ENCODE measurements at regions not wholly inside any gene's neighbourhood (a gene's known extent, or its start where the extent isn't known, plus 50 kb on each side); places are given as distances from the start of the nearest gene placed in this dataset.

GRCh38 chr14:84546236-84546635 is 983.7 kb upstream of the FLRT2 start:
- Histone ChIP-seq H3K36me3 (ENCODE audit: control insufficient read depth, insufficient read depth, low read length) (no peaks in the 10 kb centered on the region), H3K27me3 (ENCODE audit: control insufficient read depth, insufficient read depth, low read length) (no peaks in the 10 kb centered on the region), H3K4me3 (ENCODE audit: low read depth, low read length) (no peak overlapping the region)
- no peak for TF ChIP-seq CTCF (IDR thresholded peaks at IDR 0.05; ENCODE audit: insufficient read depth, low read length, severe bottlenecking)
- DNase-seq (ENCODE audit: low read depth) (no peak), FAIRE-seq (no peak)

- no peak for TF ChIP-seq CTCF (IDR thresholded peaks at IDR 0.05; ENCODE audit: insufficient read depth, low read length, severe bottlenecking)
Observed at GRCh38 chr14:84554136-84554535, 975.8 kb upstream of the FLRT2 start.

GRCh38 chr14:84555493-84555892 is 974.5 kb upstream of the FLRT2 start:
- Histone ChIP-seq H3K4me3 (ENCODE audit: low read depth, low read length) (no peak overlapping the region), H3K27me3 (ENCODE audit: control insufficient read depth, insufficient read depth, low read length) (no peaks in the 10 kb centered on the region), H3K36me3 (ENCODE audit: control insufficient read depth, insufficient read depth, low read length) (no peaks in the 10 kb centered on the region)
- DNase-seq (ENCODE audit: low read depth), result no peak
- no peak for TF ChIP-seq CTCF (IDR thresholded peaks at IDR 0.05; ENCODE audit: insufficient read depth, low read length, severe bottlenecking)
- FAIRE-seq, result no peak

More at GRCh38 chr14:84554136-84554535, 975.8 kb upstream of the FLRT2 start:
- Histone ChIP-seq H3K36me3 (ENCODE audit: control insufficient read depth, insufficient read depth, low read length) (no peaks in the 10 kb centered on the region), H3K4me3 (ENCODE audit: low read depth, low read length) (no peak overlapping the region), H3K27me3 (ENCODE audit: control insufficient read depth, insufficient read depth, low read length) (no peaks in the 10 kb centered on the region)
- DNase-seq (ENCODE audit: low read depth), result no peak
- no peak for FAIRE-seq

GRCh38 chr14:84566109-84566508 is 963.8 kb upstream of the FLRT2 start:
- TF ChIP-seq CTCF (IDR thresholded peaks at IDR 0.05; ENCODE audit: insufficient read depth, low read length, severe bottlenecking), result no peak
- H3K27me3 ChIP-seq (ENCODE audit: control insufficient read depth, insufficient read depth, low read length), result no peaks in the 10 kb centered on the region
- DNase-seq (ENCODE audit: low read depth), result no peak
- H3K4me3 ChIP-seq (ENCODE audit: low read depth, low read length), result no peak overlapping the region
- no peak for FAIRE-seq
- no peaks in the 10 kb centered on the region for H3K36me3 ChIP-seq (ENCODE audit: control insufficient read depth, insufficient read depth, low read length)

GRCh38 chr14:84575681-84576080 is 954.3 kb upstream of the FLRT2 start:
- FAIRE-seq (no peak), DNase-seq (ENCODE audit: low read depth) (no peak)
- H3K27me3 ChIP-seq (ENCODE audit: control insufficient read depth, insufficient read depth, low read length), result no peaks in the 10 kb centered on the region
- H3K36me3 ChIP-seq (ENCODE audit: control insufficient read depth, insufficient read depth, low read length), result no peaks in the 10 kb centered on the region
- H3K4me3 ChIP-seq (ENCODE audit: low read depth, low read length), result no peak overlapping the region
- no peak for TF ChIP-seq CTCF (IDR thresholded peaks at IDR 0.05; ENCODE audit: insufficient read depth, low read length, severe bottlenecking)

- H3K4me3 ChIP-seq (ENCODE audit: low read depth, low read length), result no peak overlapping the region
- H3K27me3 ChIP-seq (ENCODE audit: control insufficient read depth, insufficient read depth, low read length), result no peaks in the 10 kb centered on the region
- FAIRE-seq (no peak), DNase-seq (ENCODE audit: low read depth) (no peak)
- no peak for TF ChIP-seq CTCF (IDR thresholded peaks at IDR 0.05; ENCODE audit: insufficient read depth, low read length, severe bottlenecking)
- H3K36me3 ChIP-seq (ENCODE audit: control insufficient read depth, insufficient read depth, low read length), result no peaks in the 10 kb centered on the region
Observed at GRCh38 chr14:84579292-84579691, 950.7 kb upstream of the FLRT2 start.
